Upper lobe of left lung (tissue), 6 donors: ENCODE measurements at regions not wholly inside any gene's neighbourhood (a gene's known extent, or its start where the extent isn't known, plus 50 kb on each side); places are given as distances from the start of the nearest gene placed in this dataset.

Experiments used
- ATAC-seq, 2 donors: fragments of 200-7000 bp; cut with Tn5 transposase; one replicate each; pipeline ENCODE4 v1.9.1; 2022; ENCODE audit warnings: mild to moderate bottlenecking in 2 of 2, moderate library complexity in 2 of 2; ENCODE audit not compliant: low FRiP score in 2 of 2
- DNase-seq, 2 donors: peaks; one replicate each; pipeline ENCODE4 v3.0.0-alpha.2; 2019 to 2020
- H3K27ac ChIP-seq, 4 donors: fragments of 200-600 bp; sonication (generic); one replicate each; pipeline ENCODE4 v1.5.1; 2016 to 2019
- H3K27me3 ChIP-seq, 4 donors: fragments of 200-600 bp; sonication (generic); one replicate each; pipeline ENCODE4 v1.5.1; 2017 to 2019
- H3K36me3 ChIP-seq, 4 donors: fragments of 200-600 bp; sonication (generic); one replicate each; pipeline ENCODE4 v1.5.1; 2016 to 2019
- H3K4me1 ChIP-seq, 4 donors: fragments of 200-600 bp; sonication (generic); one replicate each; pipeline ENCODE4 v1.5.1; 2018 to 2019
- H3K4me3 ChIP-seq, 4 donors: fragments of 200-600 bp; sonication (generic); one replicate each; pipeline ENCODE4 v1.5.1; 2017 to 2019; ENCODE audit warnings: mild to moderate bottlenecking in 2 of 4, moderate library complexity in 1 of 4
- H3K9me3 ChIP-seq, 4 donors: fragments of 200-600 bp; sonication (generic); one replicate each; pipeline ENCODE4 v1.5.1; 2018 to 2019
- CTCF ChIP-seq, 6 experiments: fragments of 450-650 bp in 4 of 6; fragments of 200-600 bp in 2 of 6; sonication (generic) in 2 of 6; IDR thresholded peaks; one replicate each; pipeline ENCODE4 v1.5.1; 2016 to 2019; ENCODE audit warnings: antibody characterized with exemption in 6 of 6
- EP300 ChIP-seq, 4 donors: sonication (generic); formaldehyde crosslinking; IDR thresholded peaks; one replicate each; pipeline ENCODE4 v1.5.1; 2017; ENCODE audit warnings: antibody characterized with exemption in 4 of 4, control low read depth in 2 of 4
- POLR2A ChIP-seq, 4 donors: fragments of 450-650 bp; IDR thresholded peaks; one replicate each; pipeline ENCODE4 v1.5.1; 2016 to 2017; ENCODE audit warnings: antibody characterized with exemption in 4 of 4, mild to moderate bottlenecking in 2 of 4
- POLR2AphosphoS5 ChIP-seq, 2 donors: sonication (generic); formaldehyde crosslinking; IDR thresholded peaks; one replicate each; pipeline ENCODE4 v1.5.1; 2017; ENCODE audit warnings: antibody characterized with exemption in 2 of 2
- WGBS, 2 donors: methylation state at CpG; one replicate each; pipeline ENCODE4 v1.1.5; 2017 to 2018; 5-methylcytosine and 5-hydroxymethylcytosine counted together
- donor health status: DM: no; HTN: no; CAD: no; lungs with moderate emphysema.
- donor health status: DM: no; HTN: yes; CAD: no; lungs with severe emphysema.

- TF ChIP-seq POLR2A (IDR thresholded peaks at IDR 0.05) (no peak), CTCF (IDR thresholded peaks at IDR 0.05) (no peak), POLR2AphosphoS5 (IDR thresholded peaks at IDR 0.05) (no peak), EP300 (IDR thresholded peaks at IDR 0.05) (no peak)
- H3K27me3 ChIP-seq, result no peaks in the 10 kb centered on the region
- WGBS, 2 donors, result 41 to 56% methylated on average over 2 of the region's 2 CpGs
- no peaks in the 10 kb centered on the region for H3K4me1 ChIP-seq
- ATAC-seq, result no peak
- DNase-seq, result no peak
- H3K4me3 ChIP-seq, result no peak overlapping the region
- no peaks in the 10 kb centered on the region for H3K9me3 ChIP-seq
- no peaks in the 10 kb centered on the region for H3K36me3 ChIP-seq
- H3K27ac ChIP-seq, result no peak overlapping the region
Measured at GRCh38 chr13:62057286-62057685, 641.6 kb upstream of the PCDH20 start.

- DNase-seq (no peak), ATAC-seq (no peak)
- TF ChIP-seq EP300 (IDR thresholded peaks at IDR 0.05) (no peak), POLR2A (IDR thresholded peaks at IDR 0.05) (no peak), POLR2AphosphoS5 (IDR thresholded peaks at IDR 0.05) (no peak), CTCF (IDR thresholded peaks at IDR 0.05) (no peak)
- H3K27me3 ChIP-seq, result no peaks in the 10 kb centered on the region
- H3K36me3 ChIP-seq, result no peaks in the 10 kb centered on the region
- 78 to 80% methylated on average over 2 of the region's 2 CpGs for WGBS, 2 donors
- H3K9me3 ChIP-seq, result peaks cover 0 to 6% (median 1%) of the 10 kb centered on the region in 4 donors
- H3K27ac ChIP-seq, result no peak overlapping the region
- no peak overlapping the region for H3K4me3 ChIP-seq
- no peaks in the 10 kb centered on the region for H3K4me1 ChIP-seq
Measured at GRCh38 chr13:62049992-62050391, 634.3 kb upstream of the PCDH20 start.

- 91 to 100% methylated on average over 1 to 11 of the region's 13 CpGs for WGBS, 2 donors
- H3K4me3 ChIP-seq, result no peak overlapping the region
- H3K4me1 ChIP-seq, result no peaks in the 10 kb centered on the region
- H3K9me3 ChIP-seq, result peaks cover 0 to 6% (median 1%) of the 10 kb centered on the region in 4 donors
- H3K27me3 ChIP-seq, result no peaks in the 10 kb centered on the region
- ATAC-seq (peak in 1 of 2 donors; percentile 23), DNase-seq (peak in 1 of 2 donors; percentile 64)
- H3K36me3 ChIP-seq, result no peaks in the 10 kb centered on the region
- no peak overlapping the region for H3K27ac ChIP-seq
- TF ChIP-seq POLR2A (IDR thresholded peaks at IDR 0.05), result no peak
- no peak for TF ChIP-seq EP300 (IDR thresholded peaks at IDR 0.05)
- no peak for TF ChIP-seq CTCF (IDR thresholded peaks at IDR 0.05)
- no peak for TF ChIP-seq POLR2AphosphoS5 (IDR thresholded peaks at IDR 0.05)
Measured at GRCh38 chr13:62046512-62046911, 630.9 kb upstream of the PCDH20 start.

GRCh38 chr13:62043600-62043999, 628.0 kb upstream of the PCDH20 start:
- no peaks in the 10 kb centered on the region for H3K4me1 ChIP-seq
- peaks cover 0 to 6% (median 0%) of the 10 kb centered on the region in 4 donors for H3K9me3 ChIP-seq
- no peak for TF ChIP-seq EP300 (IDR thresholded peaks at IDR 0.05)
- no peak for TF ChIP-seq CTCF (IDR thresholded peaks at IDR 0.05)
- TF ChIP-seq POLR2A (IDR thresholded peaks at IDR 0.05), result no peak
- no peak for TF ChIP-seq POLR2AphosphoS5 (IDR thresholded peaks at IDR 0.05)
- 87 to 98% methylated on average over 3 of the region's 3 CpGs for WGBS, 2 donors
- H3K27me3 ChIP-seq, result no peaks in the 10 kb centered on the region
- DNase-seq, result no peak
- ATAC-seq, result no peak
- H3K27ac ChIP-seq, result no peak overlapping the region
- H3K36me3 ChIP-seq, result no peaks in the 10 kb centered on the region
- no peak overlapping the region for H3K4me3 ChIP-seq

- 82 to 87% methylated on average over 2 of the region's 2 CpGs for WGBS, 2 donors
- H3K27ac ChIP-seq, result no peak overlapping the region
- H3K9me3 ChIP-seq, result no peaks in the 10 kb centered on the region
- no peaks in the 10 kb centered on the region for H3K36me3 ChIP-seq
- TF ChIP-seq POLR2AphosphoS5 (IDR thresholded peaks at IDR 0.05), result no peak
- no peak for TF ChIP-seq CTCF (IDR thresholded peaks at IDR 0.05)
- no peak for TF ChIP-seq EP300 (IDR thresholded peaks at IDR 0.05)
- no peak for TF ChIP-seq POLR2A (IDR thresholded peaks at IDR 0.05)
- no peaks in the 10 kb centered on the region for H3K27me3 ChIP-seq
- H3K4me1 ChIP-seq, result no peaks in the 10 kb centered on the region
- no peak overlapping the region for H3K4me3 ChIP-seq
- DNase-seq (no peak), ATAC-seq (no peak)
Measured at GRCh38 chr13:62040806-62041205, 625.2 kb upstream of the PCDH20 start.
